Cardiac muscle cell (in vitro differentiated cells and primary cell): ENCODE measurements at regions not wholly inside any gene's neighbourhood (a gene's known extent, or its start where the extent isn't known, plus 50 kb on each side); places are given as distances from the start of the nearest gene placed in this dataset.

Experiments
- DNase-seq, 2 donors: peaks; one replicate each; pipeline versions ENCODE4 v3.0.0 to v3.0.0-alpha.2; 2010 to 2017; ENCODE audit warnings: low read depth in 1 of 2, low spot score in 1 of 2
- H3K27ac ChIP-seq: fragments of 200-600 bp; sonication (generic); 2 replicates; pipeline ENCODE4 v1.5.1; 2016
- H3K27me3 ChIP-seq: fragments of 200-600 bp; sonication (generic); 2 replicates; pipeline ENCODE4 v1.6.0; 2016; ENCODE audit warnings: control low read depth
- H3K36me3 ChIP-seq: fragments of 200-600 bp; sonication (generic); 2 replicates; pipeline ENCODE4 v1.5.1; 2016; ENCODE audit warnings: control low read depth
- H3K4me1 ChIP-seq: fragments of 200-600 bp; sonication (generic); 2 replicates; pipeline ENCODE4 v1.8.1; 2017; ENCODE audit warnings: low read depth, mild to moderate bottlenecking, mixed run types
- H3K4me3 ChIP-seq: fragments of 200-600 bp; sonication (generic); 2 replicates; pipeline ENCODE4 v1.5.1; 2016; ENCODE audit warnings: mild to moderate bottlenecking
- H3K9me3 ChIP-seq: fragments of 200-600 bp; sonication (generic); 2 replicates; pipeline ENCODE4 v1.5.1; 2017; ENCODE audit warnings: low read depth, mild to moderate bottlenecking, control low read depth
- TF ChIP-seq, protein P1 (sequence below): IDR thresholded peaks from 2 replicates; pipeline ENCODE4 v1.5.1; 2012; ENCODE audit warnings: low read depth, mild to moderate bottlenecking, low read length

DNA sequence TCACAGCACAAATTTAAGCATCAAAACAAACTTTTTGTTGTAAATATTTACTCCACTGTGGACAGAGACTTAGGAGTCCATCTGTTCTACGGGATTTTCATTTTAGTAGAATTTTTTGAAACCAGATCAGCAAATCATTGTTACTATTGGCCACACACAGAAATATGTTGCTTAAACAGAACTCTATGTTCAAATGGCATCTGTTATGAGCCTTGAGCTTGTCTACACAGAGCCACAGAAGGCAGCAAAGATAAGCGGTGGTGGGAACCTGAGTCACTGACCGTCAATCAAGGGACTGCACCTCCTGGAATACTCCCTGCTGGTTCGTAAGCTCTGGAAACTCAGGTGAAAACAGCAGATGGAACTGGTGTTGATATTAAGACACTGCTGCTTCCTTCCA is 156.8 kb downstream of the TMEM200C start:
- no peak for DNase-seq
- TF ChIP-seq, protein P1, sequence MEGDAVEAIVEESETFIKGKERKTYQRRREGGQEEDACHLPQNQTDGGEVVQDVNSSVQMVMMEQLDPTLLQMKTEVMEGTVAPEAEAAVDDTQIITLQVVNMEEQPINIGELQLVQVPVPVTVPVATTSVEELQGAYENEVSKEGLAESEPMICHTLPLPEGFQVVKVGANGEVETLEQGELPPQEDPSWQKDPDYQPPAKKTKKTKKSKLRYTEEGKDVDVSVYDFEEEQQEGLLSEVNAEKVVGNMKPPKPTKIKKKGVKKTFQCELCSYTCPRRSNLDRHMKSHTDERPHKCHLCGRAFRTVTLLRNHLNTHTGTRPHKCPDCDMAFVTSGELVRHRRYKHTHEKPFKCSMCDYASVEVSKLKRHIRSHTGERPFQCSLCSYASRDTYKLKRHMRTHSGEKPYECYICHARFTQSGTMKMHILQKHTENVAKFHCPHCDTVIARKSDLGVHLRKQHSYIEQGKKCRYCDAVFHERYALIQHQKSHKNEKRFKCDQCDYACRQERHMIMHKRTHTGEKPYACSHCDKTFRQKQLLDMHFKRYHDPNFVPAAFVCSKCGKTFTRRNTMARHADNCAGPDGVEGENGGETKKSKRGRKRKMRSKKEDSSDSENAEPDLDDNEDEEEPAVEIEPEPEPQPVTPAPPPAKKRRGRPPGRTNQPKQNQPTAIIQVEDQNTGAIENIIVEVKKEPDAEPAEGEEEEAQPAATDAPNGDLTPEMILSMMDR, result no peak
- Histone ChIP-seq H3K4me3 (no peak overlapping the region), H3K27ac (no peak overlapping the region), H3K36me3 (no peaks in the 10 kb centered on the region), H3K27me3 (no peaks in the 10 kb centered on the region), H3K9me3 (no peaks in the 10 kb centered on the region), H3K4me1 (peaks cover 6% of the 10 kb centered on the region)

DNA sequence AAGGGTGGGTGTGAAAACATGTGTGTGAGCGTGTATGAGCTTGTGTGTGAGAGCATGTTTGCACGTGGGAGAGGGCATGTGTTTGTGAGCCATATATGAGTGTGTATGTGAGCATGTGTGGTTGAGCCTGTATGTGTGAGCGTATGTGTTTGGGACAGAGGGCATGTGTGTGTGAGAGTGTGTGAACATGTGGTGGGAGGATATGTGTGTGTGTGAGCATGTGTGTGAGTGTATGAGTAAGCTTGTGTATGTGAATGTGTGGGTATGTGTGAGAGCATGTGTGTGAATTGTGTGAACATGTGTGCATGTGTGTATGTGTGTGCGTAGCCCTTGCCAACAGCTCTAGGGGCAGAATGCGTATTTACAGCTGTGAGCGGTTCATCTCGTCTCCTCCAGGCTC is 163.0 kb downstream of the TMEM200C start:
- TF ChIP-seq, protein P1, result no peak
- DNase-seq, result no peak
- Histone ChIP-seq H3K9me3 (no peaks in the 10 kb centered on the region), H3K36me3 (no peaks in the 10 kb centered on the region), H3K27ac (no peak overlapping the region), H3K4me1 (peaks cover 8% of the 10 kb centered on the region), H3K4me3 (no peak overlapping the region), H3K27me3 (no peaks in the 10 kb centered on the region)

DNA sequence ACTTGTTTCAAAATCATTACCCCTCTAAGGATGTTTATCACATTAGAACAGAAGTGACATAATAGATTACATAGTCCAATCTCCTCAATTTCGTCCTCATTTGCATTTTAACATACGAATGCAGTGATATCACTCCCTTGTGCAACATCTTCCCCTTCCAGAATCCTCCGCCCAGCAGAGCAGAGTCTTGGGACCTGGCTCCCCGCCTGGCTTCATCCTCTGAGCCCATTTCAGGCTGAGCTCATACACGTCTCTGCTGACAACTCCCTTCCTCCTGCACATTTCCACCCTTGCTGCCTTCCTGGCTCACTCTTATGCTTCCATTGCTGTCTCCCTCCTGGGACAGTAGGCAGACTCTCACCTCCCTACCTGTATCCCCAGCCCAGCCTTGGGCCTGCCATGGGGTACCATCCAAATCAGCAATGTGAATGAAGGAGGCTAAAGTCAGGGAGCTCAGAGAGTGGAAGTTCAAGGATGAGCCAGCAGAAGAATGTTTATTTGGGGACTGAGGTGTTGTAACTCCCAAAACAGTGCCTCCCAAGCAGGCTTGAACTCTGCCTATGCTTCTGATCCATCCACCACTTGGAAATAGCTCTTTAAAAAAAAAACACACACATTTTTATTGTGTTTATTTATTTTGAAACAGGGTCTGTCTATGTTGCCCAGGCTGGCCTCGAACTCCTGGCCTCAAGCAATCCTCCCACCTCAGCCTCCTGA is 165.2 kb downstream of the TMEM200C start:
- TF ChIP-seq, protein P1, result no peak
- no peak overlapping the region for H3K4me3 ChIP-seq

DNA sequence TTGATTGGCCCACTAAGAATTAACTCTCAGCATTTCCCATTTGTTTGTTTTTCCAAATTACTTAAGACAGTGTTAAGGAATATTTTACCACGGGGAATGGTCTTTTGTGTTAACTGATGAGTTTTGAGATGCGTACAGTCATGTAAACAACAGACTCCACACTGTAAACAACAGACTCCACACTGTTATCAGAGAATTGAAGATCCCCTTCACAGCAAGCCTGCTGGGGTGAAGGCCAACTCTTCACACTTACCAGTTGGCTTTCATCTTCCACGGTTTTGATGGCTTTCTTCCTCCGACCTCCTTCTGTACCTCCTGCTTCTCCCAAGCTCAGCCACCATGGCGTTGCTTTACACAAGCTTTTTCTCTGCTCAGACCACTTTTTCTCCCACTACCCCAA is 166.8 kb downstream of the TMEM200C start:
- Histone ChIP-seq H3K9me3 (no peaks in the 10 kb centered on the region), H3K4me1 (peaks cover 6% of the 10 kb centered on the region), H3K4me3 (no peak overlapping the region), H3K27ac (no peak overlapping the region), H3K36me3 (no peaks in the 10 kb centered on the region), H3K27me3 (no peaks in the 10 kb centered on the region)
- TF ChIP-seq, protein P1, result no peak
- DNase-seq, result no peak

More for the DNA sequence above, 165.2 kb downstream of the TMEM200C start:
- no peaks in the 10 kb centered on the region for H3K36me3 ChIP-seq
- H3K27ac ChIP-seq, result no peak overlapping the region
- H3K9me3 ChIP-seq, result no peaks in the 10 kb centered on the region
- DNase-seq, result no peak
- H3K4me1 ChIP-seq, result peaks cover 8% of the 10 kb centered on the region
- H3K27me3 ChIP-seq, result no peaks in the 10 kb centered on the region

DNA sequence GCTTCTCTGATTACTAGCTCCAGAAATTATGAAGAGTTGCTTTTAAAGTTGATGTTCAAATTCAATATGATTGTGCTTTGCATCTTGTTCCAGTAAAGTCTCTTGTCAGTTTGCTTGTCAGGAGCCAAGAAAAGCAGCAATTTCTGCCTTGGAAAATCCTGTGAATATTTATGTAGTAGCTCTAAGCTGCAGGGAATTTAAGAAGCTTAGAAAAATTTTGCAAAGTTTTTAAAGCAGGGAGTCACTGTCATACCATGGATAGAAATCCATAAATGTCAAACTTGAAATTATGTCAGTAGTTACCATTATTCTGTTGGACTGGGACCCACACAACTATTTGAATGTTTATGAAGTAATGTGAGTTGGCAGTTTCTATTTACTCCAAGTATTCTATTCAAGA is 169.3 kb downstream of the TMEM200C start:
- Histone ChIP-seq H3K9me3 (no peaks in the 10 kb centered on the region), H3K27ac (no peak overlapping the region), H3K4me3 (no peak overlapping the region), H3K36me3 (no peaks in the 10 kb centered on the region), H3K4me1 (no peaks in the 10 kb centered on the region), H3K27me3 (no peaks in the 10 kb centered on the region)
- TF ChIP-seq, protein P1, result no peak
- DNase-seq, result no peak
